Suprapubic skin (tissue), 3 donors: ENCODE measurements at regions not wholly inside any gene's neighbourhood (a gene's known extent, or its start where the extent isn't known, plus 50 kb on each side); places are given as distances from the start of the nearest gene placed in this dataset.

ENCODE experiments used
- CTCF ChIP-seq, 2 donors: fragments of 200-600 bp in 1 of 2; fragments of 450-650 bp in 1 of 2; sonication (generic) in 1 of 2; IDR thresholded peaks; one replicate each; pipeline ENCODE4 v1.5.1; 2016 to 2019; ENCODE audit warnings: antibody characterized with exemption in 2 of 2, mild to moderate bottlenecking in 1 of 2, moderate library complexity in 1 of 2
- POLR2AphosphoS5 ChIP-seq, 3 donors: sonication (generic); formaldehyde crosslinking; IDR thresholded peaks; one replicate each; pipeline ENCODE4 v1.6.1; 2017; ENCODE audit warnings: antibody characterized with exemption in 3 of 3

GRCh38 chrX:69031181-69031580 is 134.1 kb downstream of the PJA1 start:
- TF ChIP-seq CTCF (IDR thresholded peaks at IDR 0.05): no peak
- TF ChIP-seq POLR2AphosphoS5 (IDR thresholded peaks at IDR 0.05): no peak
